Chondrocyte (in vitro differentiated cells): ENCODE measurements at regions not wholly inside any gene's neighbourhood (a gene's known extent, or its start where the extent isn't known, plus 50 kb on each side); places are given as distances from the start of the nearest gene placed in this dataset.

Experiments used
- DNase-seq: peaks from one replicate; pipeline ENCODE4 v3.0.0; 2021; ENCODE audit warnings: mixed read lengths, low spot score
- H3K27ac Mint-ChIP-seq: one replicate; pipeline ENCODE4 v1.8.0; 2021; ENCODE audit warnings: mild to moderate bottlenecking, moderate library complexity, mixed read lengths; ENCODE audit not compliant: unreplicated experiment
- H3K27me3 Mint-ChIP-seq: 2 replicates; pipeline ENCODE4 v1.8.0; 2021; ENCODE audit warnings: low read depth, mixed read lengths
- H3K36me3 Mint-ChIP-seq: 2 replicates; pipeline ENCODE4 v1.8.0; 2021; ENCODE audit warnings: low read depth, mixed read lengths
- H3K4me1 Mint-ChIP-seq: 2 replicates; pipeline ENCODE4 v1.8.0; 2021; ENCODE audit warnings: low read depth, mild to moderate bottlenecking, mixed read lengths
- H3K4me3 Mint-ChIP-seq: one replicate; pipeline ENCODE4 v1.8.0; 2021; ENCODE audit warnings: mild to moderate bottlenecking, moderate library complexity, mixed read lengths; ENCODE audit not compliant: unreplicated experiment
- H3K9me3 Mint-ChIP-seq: 2 replicates; pipeline ENCODE4 v1.8.0; 2021; ENCODE audit warnings: low read depth, mixed read lengths
- CTCF ChIP-seq: fragments of 200-600 bp; sonication (generic); IDR thresholded peaks from 2 replicates; pipeline ENCODE4 v1.5.0; 2021; ENCODE audit warnings: antibody characterized with exemption, mild to moderate bottlenecking, moderate library complexity

GRCh38 chr2:175808858-175809257 is 193.2 kb downstream of the LNPK start:
- H3K36me3 Mint-ChIP-seq: no peaks in the 10 kb centered on the region
- no peak overlapping the region for H3K4me3 Mint-ChIP-seq
- no peak for TF ChIP-seq CTCF
- DNase-seq: no peak
- H3K9me3 Mint-ChIP-seq: no peaks in the 10 kb centered on the region
- no peaks in the 10 kb centered on the region for H3K4me1 Mint-ChIP-seq
- no peak overlapping the region for H3K27ac Mint-ChIP-seq
- peaks cover 5% of the 10 kb centered on the region for H3K27me3 Mint-ChIP-seq

DNA sequence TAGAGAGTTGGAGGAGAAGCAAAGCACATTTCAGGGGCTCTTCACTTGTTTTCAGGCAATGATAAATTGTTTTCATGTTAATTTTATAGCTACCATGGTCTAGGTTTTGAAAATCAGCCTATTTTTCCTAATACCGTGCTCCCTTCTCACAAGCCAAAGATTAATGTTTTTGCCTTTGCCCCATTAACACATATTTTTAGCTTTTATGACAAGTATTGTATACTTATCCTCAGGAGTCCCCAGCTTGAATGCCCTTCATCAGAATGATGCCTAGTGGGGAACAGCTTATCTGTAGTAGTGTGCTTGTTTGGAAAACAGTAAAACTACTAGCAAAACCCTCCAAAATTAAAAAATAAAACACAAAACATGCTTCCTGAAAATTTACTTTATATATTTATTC is 194.0 kb downstream of the LNPK start:
- no peaks in the 10 kb centered on the region for H3K9me3 Mint-ChIP-seq
- H3K4me1 Mint-ChIP-seq: no peaks in the 10 kb centered on the region
- no peak overlapping the region for H3K27ac Mint-ChIP-seq
- H3K27me3 Mint-ChIP-seq: peaks cover 5% of the 10 kb centered on the region
- DNase-seq: no peak
- no peak for TF ChIP-seq CTCF
- H3K4me3 Mint-ChIP-seq: no peak overlapping the region
- H3K36me3 Mint-ChIP-seq: no peaks in the 10 kb centered on the region

DNA sequence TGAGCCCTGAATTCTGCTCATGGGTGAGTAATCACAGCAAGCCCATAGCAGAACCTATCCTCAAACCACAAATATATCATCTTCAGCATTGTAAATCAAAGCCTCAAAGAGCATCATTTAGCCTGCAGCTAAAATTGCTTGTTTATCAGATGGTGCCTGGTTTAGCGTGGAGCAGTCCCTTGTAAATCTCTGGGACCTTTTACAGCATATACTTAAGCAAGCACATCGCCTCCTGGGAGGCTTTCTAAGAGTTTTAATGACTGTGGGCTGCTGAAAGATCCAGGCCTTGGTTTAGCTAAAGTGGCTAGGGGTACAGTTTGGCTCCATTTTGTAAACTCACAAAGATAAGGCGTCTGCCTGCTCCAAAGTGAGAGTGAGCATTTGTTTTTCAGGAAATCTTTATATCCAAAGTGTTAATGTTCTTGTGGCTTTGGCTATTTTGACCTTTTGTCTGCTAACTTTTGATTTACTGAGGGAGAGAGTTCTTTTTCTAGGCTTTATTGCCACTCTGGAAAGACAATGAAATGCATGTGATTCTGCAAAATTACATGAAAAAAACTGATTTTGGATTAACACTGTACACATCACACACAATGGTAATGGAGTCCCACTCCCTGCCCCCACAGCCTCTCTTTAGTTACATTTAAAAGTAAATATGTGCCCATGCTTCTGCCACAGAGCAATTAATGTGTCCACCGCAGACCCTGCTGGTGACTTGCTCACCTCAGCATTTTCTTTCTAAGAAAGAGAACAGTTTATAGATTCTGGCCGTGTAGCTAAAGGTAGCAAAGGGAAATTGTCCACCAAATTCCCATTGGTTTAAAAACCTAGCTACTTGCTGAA is 194.8 kb downstream of the LNPK start:
- Mint-ChIP-seq H3K9me3 (no peaks in the 10 kb centered on the region), H3K27me3 (peaks cover 8% of the 10 kb centered on the region), H3K4me3 (no peak overlapping the region), H3K4me1 (no peaks in the 10 kb centered on the region), H3K27ac (no peak overlapping the region), H3K36me3 (no peaks in the 10 kb centered on the region)
- no peak for TF ChIP-seq CTCF
- DNase-seq: no peak

- Mint-ChIP-seq H3K27me3 (peaks cover 13% of the 10 kb centered on the region), H3K4me3 (no peak overlapping the region), H3K4me1 (no peaks in the 10 kb centered on the region), H3K9me3 (no peaks in the 10 kb centered on the region), H3K36me3 (no peaks in the 10 kb centered on the region), H3K27ac (no peak overlapping the region)
- TF ChIP-seq CTCF: no peak
- DNase-seq: no peak
Observed at GRCh38 chr2:175806570-175806969, 195.5 kb downstream of the LNPK start.

- Mint-ChIP-seq H3K4me1 (no peaks in the 10 kb centered on the region), H3K9me3 (no peaks in the 10 kb centered on the region)
Observed at GRCh38 chr2:175806125-175806490, 196.0 kb downstream of the LNPK start.

More at GRCh38 chr2:175806125-175806490, 196.0 kb downstream of the LNPK start:
- no peak for TF ChIP-seq CTCF
- H3K27me3 Mint-ChIP-seq: peaks cover 13% of the 10 kb centered on the region
- no peaks in the 10 kb centered on the region for H3K36me3 Mint-ChIP-seq
- no peak for DNase-seq
- H3K27ac Mint-ChIP-seq: no peak overlapping the region
- no peak overlapping the region for H3K4me3 Mint-ChIP-seq
